SKM-1 treated with dmso at 0.1 percent for 144 hours (cell line): ENCODE measurements at regions not wholly inside any gene's neighbourhood (a gene's known extent, or its start where the extent isn't known, plus 50 kb on each side); places are given as distances from the start of the nearest gene placed in this dataset.
"Not testable (repeated sequence)": the region's sequence is repeated elsewhere in the genome, so short reads cannot be mapped to it uniquely, and the experiment has no call there.

ENCODE experiments used
- DNase-seq: peaks from one replicate; lab custom pipeline; 2025; ENCODE audit not compliant: unreplicated experiment; lab: John Stamatoyannopoulos, UW

DNA sequence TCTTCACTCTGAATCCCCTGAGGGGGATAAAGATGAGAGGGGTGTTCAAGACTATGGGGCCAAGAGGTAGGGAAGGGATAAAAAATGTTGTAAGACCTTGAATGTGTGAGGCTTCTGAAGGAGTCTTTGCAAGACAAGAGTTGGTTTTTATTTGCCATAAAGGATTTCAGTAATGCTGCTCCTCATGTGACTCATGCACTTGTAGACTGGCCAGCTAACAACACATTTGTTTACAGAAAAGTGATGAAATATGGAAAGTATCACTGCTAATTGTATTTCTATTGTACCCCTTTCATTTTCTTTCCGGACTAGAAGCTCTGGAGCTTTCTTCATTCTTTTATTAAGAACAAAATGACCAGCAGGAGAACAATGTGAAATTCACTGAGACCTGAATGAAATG, 782.1 kb downstream of the EPHA4 start:
- DNase-seq = no peak

DNA sequence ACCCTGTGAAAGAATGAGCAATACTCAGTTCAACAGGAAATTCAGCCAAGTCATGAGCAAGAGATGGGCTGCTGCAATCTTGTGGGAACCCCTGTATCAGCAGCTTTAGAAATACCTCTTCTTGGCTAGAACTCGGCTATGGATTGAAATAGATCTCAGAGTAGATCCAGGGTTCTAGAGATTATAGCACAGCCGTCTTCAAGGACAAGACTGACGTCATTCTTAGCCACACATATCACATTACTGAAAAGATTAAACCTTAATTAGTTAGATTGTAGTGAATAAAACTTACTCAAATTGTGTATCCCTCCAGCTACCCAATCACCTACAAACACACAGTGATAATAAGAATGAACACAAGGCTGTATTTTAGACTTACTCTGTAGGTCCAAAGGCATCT, 776.4 kb downstream of the EPHA4 start:
- no peak for DNase-seq

DNA sequence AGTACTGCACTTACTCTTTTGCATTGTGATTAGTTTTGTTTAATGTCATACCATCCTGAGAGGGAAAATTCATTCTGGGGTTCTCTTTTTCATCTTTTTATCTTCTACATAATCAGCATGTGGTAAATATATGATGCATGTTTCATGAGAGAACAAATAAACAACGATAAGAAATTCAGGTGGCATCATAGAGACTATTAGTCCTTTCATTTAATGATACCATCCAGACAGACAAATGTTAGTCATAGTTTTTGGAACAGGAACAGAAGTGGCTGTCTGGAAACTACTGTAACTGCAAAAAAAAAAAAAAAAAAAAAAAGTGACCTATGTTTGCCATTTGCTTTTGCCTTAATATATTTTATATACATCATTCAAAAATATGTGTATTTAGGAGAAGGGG, 761.0 kb downstream of the EPHA4 start:
- no peak for DNase-seq

DNA sequence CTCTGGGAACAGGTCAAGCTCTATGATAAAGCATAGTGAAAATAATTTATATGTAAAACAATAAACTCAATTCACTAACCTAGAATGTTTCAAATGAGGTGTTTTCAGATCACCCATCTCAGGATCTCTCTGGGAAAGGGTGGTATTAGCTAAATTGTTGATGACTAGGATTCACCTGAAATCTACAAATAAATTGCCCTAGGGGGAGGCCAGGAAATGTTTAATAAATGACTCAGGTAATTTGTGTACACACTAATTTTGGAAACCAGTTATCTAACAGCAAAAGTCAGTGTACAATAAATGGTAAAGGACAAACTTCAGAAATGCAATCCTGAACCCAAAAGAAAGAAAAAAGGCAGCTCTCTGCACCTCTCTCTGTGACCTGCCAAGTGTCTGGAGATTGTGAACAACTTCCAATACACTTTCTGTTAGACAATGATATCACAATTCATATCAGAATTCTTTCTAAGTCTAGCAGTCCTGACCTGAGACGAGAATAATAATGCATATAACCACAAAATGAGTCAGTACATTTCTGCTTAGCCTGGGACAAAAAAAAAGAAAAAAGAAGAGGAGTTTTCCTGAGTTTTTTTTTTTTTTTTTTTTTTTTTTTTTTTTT, 760.0 kb downstream of the EPHA4 start:
- DNase-seq = no peak

DNA sequence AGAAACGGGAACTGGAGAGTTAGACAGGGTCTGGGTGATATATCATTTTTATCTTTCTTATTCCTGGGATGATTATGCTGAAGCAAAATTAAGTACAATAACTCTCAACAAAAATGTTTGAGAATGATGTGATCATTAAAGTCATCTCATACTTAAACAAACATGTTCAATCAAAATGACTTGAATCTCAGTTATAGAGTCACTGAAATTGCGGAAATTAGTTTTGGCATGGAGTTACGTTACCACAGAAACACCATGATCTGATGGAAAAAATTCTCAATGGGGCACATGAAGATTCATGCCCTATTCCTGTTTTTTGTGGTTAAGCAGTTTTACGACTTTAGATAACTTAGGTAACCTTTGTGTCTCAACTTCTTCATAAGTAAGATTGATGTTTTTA, 757.7 kb downstream of the EPHA4 start:
- no peak for DNase-seq

DNA sequence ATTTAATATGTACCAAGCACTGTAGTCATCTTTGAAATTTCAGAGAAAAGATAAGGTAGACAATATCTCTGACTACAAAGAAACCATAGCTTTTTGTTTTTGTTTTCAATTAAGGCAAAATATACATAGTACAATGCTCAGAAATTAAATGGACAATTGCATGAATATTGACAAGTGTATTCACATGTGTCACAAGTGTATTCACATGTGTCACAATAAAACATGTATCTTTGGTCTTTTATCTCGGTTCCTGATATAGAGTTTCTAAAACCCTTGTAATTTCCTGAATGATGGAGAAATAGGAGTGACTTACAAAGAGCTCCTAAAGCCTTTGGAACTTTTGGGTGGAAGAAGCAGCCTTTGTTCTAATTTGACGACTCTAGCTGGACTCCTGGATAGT, 756.4 kb downstream of the EPHA4 start:
- DNase-seq = no peak

DNA sequence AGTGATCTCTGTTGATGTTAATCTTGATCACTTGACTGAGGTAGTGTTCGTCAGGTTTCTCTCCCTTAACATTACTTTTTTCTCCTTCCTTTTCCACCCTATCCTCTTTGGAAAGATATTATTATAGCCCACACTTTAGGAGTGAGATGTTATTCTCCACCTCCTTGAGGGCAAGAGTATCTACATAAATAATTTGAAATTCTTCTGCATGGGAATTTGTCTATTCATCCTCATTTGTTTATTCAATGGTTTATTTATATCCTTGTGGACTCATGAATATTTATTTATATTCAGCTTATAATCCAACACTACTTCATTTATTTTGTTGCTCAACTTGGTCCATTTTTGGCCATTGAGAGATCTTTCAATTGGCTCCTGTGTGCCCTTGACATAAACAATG, 750.4 kb downstream of the EPHA4 start:
- DNase-seq = no peak

DNA sequence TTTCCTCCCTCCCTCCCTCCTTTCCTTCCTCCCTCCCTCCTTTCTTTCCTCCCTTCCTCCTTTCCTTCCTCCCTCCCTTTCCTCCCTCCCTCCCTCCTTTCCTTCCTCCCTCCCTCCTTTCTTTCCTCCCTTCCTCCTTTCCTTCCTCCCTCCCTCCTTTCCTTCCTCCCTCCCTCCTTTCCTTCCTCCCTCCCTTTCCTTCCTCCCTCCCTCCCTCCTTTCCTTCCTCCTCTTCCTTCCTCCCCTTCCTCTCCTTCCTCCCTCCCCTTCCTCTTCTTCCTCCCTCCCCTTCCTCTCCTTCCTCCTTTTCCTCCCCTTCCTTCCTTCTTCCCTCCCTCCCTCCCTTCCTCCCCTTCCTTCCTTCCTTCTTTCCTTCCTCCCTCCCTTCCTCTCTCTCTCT, 748.5 kb downstream of the EPHA4 start:
- not testable (repeated sequence) for DNase-seq

DNA sequence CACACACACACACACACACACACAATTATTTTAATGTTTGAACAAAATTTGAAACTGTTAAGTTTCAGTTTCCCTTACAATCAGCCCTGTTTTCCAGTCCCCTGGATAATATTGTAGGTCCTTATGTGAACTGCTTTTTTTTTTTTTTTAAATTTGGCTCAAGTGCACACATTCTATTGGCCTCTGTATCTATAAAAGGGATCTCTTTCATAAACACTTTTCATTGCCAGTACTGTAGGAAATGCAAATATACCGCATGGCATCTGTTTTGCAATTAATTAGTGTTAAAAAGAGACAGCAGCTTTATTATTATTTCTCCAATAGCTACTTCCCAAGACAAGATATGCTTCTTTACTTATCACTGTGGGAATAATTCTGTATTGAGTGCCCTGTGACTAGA, 738.7 kb downstream of the EPHA4 start:
- DNase-seq = no peak

DNA sequence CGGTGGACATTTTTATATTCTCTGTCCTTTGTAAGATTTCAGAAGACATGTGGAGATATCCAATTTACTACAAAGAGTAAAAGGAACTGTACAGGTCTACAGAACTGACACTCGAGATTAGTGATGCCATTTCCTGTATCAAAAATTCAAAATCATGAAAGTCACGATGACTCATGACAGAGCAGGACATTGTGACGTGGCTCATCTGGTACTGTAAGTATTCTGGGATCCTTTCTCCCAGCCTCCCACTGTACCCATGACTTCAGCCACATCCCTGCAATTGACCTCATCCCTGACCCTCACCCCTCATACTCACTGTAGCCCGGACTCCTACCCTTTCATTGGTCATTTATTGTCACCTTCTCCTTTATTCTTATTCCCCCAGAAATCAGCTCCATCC, 736.5 kb downstream of the EPHA4 start:
- no peak for DNase-seq

DNA sequence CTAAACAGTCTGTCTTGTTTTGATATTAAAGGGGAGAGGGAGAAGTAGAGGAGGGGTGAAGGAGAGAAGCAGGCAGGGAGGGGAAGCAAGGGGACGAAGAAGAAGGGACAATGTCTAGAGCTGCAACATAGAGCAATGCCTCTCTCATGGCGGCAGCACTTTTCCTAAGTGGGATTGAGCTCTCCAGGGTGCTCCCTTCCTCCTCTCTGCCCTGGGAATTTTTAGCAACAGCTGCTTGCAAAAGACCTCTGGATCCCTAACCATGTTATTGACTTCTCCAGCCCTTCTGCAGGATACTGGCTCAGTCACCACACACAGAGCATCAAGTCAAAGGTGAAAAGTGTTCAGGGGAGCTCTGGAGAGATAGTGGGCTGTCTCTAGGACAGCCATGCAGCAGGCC, 734.9 kb downstream of the EPHA4 start:
- DNase-seq = no peak

DNA sequence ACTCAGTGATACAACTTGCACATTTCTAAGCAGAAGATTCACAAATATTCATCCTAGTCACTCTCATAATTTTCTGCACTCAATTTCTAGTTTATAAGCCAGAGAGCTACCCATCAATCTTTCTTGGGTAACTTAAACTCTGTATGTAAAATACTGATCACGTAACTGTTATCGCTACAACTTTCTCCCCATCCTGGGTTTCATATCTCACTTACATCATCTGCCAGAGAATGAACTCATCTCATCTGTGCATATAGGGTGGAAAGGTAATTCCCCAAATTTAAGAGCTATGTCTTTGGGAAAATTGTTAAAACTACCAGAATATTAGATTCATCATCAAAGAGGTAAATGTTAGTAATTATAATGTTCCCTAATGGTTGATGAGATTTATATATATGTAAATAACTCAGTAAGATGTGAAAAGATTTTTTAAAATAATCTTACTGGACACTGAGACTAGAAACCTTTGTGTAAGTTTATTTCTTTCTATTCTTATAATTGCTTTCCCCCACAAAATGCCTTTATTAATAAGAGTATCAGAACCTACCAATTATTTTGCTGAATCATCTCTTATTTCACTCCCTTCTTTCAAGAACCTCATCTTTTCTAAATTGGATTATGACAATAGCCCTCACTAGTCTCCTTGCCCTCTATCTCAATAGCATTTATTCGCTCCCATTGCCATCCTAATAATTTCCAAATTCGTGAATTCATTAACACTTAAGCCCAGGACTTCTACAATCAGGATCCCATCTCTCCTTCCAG, 729.0 kb downstream of the EPHA4 start:
- DNase-seq = no peak

DNA sequence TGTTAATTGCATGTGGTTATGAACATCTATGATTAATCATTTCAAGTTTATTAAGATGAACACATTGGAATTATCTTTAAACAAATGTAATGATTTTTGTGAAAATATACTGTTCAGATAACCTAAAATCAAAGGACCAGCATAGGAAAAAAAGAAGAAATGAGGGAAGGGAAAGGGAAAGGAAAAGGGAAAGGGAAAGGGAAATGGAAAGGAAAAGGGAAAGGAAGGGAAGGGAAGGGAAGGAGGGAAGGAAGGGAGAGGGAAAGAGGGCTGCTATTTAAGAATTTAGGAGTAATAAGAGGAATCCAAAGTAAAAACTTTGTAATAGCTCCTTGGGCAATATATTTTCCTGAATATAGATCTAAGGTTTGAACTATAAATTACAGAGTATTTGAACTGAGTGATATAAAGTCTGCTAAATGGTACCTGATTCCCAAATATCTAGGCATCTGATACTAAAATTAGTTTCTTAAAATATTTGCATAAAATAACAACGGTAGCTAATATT, 726.3 kb downstream of the EPHA4 start:
- DNase-seq = no peak

DNA sequence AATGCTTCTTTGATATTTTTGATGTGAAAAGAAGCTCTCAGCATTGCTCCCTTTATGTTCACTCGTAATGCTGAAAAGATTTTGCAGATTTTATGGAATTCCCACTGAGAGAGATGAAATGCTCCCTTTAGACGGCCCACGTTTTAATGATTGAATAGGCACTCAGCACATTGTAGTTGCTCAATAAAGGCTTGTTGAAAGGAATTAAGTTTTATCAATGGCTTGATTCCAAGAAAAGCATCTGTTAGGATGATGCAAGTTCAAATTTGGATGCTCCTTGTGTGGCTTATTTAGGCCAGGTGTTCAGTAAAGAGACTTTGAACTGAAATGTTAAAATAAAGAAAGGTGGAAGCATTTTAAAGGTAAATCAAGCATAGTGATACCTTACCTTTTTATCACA, 725.1 kb downstream of the EPHA4 start:
- DNase-seq = no peak

DNA sequence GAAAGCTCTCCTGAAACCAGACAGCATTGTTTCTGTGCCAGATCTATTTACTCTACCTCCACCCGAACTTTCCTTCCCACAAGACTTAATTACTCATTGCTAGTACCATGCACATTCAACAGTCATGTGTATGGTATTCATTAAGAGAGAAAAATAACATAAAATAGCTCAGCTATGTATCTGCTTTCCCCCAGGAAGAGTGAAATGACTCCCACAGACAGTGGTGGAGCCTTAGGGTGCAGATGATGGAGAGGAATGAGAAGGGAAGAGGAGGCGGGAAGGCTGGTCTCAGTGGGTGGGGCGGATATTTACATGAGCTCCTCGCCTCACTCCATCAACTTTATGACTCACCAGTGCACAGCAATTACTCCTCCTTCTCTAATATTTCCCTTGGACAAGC, 724.5 kb downstream of the EPHA4 start:
- DNase-seq = no peak

DNA sequence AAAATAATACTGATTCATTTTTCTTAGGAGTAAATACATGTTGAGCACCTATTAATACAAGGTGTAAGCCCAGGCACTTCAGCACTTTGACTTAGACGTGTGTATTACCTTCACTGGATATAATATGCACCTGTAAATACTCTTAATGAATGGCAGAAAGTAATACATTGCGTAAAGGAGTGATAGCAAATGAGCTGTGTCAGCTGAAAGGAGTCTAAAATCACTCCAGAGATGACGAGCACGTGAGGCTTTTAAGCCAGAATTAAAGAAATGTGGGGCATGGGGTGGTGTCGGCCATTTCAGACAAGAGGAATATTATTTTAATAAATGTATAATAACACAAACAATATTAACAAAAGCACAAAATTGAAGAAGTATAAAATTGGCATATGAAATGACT, 722.7 kb downstream of the EPHA4 start:
- DNase-seq = no peak

DNA sequence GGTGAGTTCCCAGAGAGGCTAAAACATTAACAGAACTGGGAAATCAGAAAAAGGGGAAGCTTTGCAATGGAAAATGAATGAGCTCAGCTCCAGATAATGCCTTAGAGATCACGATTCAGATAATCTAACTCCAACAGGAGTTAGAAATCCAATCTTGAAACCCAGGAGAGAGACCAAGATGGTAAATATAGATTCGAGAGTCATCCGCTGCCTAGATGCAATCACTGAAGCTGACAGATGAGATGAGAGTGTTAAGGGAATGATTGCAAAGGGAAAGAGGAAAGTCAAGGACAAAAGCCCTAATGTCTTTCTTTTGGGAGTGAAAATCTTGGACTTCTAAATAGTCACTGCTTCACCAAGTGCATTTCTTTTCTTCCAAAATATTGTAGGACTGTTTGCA, 722.0 kb downstream of the EPHA4 start:
- DNase-seq = no peak

DNA sequence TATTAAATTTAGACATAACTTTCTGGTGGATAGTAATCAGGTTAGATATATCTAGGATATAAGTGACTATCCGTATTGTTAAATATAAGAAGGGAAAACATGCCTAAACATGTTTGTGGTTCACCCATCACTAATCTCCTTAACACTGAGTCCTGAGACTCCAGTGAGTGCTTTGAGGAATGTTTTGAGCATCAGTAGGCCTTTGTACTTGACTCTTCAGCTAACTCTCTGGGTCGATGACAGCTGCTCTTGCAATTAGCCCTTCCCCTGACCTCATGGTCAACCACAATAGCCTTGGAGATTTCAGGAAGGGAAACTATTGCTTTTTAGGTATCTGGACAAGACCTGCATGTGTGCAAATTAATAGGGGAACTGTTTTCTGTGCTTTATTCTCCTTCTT, 716.8 kb downstream of the EPHA4 start:
- DNase-seq = no peak

DNA sequence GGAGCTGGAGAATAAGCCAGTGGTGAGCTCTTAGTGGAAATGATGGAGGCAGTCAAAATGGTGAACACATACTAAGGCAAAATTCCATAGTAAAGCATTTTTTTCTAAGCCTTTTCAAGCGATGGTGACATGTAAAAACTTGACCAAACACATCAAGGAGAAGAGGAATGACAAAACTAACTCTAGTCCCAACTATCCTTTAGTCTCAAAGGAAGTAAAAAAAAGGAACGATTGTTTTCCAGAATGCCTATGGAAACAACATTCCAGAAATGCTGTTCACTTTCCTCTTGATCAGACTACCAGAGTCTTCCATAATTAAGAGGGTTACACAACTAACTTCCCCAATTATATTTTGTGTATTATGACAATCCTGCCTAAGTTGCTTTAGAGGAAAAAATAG, 715.6 kb downstream of the EPHA4 start:
- no peak for DNase-seq

DNA sequence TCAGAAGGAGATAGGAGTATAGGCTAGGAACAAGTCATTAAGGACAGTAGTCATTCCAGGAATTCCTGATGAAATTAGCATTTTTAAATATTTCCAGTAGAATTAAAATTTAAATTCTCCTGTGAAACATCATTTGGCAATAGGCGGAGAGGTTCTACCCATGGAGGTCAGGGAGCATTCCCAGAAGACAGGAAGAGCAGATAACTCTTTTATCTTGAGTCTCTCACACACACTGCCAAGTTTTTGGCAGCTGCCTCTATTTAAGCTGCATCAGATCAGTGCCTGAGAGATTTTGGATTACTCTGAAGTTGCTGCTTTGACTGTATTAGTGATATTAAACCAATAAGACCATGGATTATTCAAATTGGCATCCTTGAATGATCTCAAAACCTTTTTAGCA, 714.7 kb downstream of the EPHA4 start:
- DNase-seq = no peak

DNA sequence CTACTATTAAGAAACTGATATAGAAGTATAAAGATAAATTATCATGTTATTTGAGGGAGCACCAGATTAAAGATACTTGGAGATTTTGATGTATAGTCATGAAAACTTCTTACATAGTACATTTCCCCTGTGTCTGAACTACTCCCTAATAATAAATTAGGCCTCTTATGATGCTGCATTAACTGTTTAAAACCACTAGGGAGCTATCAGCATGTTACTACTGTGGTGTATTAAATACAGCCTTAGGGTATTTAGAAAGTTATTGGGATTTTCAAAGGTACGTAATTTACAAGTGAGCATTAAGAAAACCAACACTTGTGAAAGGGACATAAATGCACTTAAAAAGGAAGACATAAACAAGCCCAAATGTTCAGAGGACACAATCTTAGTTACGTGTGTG, 714.0 kb downstream of the EPHA4 start:
- DNase-seq = no peak

DNA sequence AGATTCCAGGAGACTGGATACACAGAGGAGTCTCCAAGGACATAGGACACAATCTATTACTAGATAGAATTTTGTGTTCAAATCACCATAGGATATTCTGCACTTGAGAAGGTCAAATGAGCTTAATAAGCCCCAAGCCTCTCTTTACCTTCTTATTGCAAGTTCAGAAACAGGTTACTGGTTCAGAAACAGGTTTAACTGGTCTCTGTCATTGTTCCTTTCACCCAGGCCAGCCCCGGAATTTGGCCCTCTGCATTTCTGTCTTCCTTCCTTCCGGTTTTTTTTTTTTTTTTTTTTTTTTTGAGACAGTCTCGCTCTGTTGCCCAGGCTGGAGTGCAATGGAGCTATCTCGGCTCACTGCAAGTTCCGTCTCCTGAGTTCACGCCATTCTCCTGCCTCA, 700.2 kb downstream of the EPHA4 start:
- no peak for DNase-seq
